ENCODE measurements at regions not wholly inside any gene's neighbourhood (a gene's known extent, or its start where the extent isn't known, plus 50 kb on each side); places are given as distances from the start of the nearest gene placed in this dataset.

- DNase-seq (ENCODE audit: extremely low spot score), result no peak
- TF ChIP-seq CTCF (IDR thresholded peaks at IDR 0.05; ENCODE audit: control extremely low read depth, extremely low read depth, low read depth, missing control alignments), result no peak
- CTCF ChIA-PET, result no interaction called here
- POLR2A ChIA-PET, result no interaction called here
Measured at GRCh38 chr11:92744929-92745585, 224.4 kb upstream of the MTNR1B start.

GRCh38 chr11:92750794-92751193 lies 218.7 kb upstream of the MTNR1B start:
- DNase-seq (ENCODE audit: extremely low spot score), result no peak
- ChIA-PET CTCF (no interaction called here), POLR2A (no interaction called here)
- TF ChIP-seq CTCF (IDR thresholded peaks at IDR 0.05; ENCODE audit: control extremely low read depth, extremely low read depth, low read depth, missing control alignments), result no peak

- CTCF ChIA-PET, result no interaction called here
- POLR2A ChIA-PET, result no interaction called here
- no peak for TF ChIP-seq CTCF (IDR thresholded peaks at IDR 0.05; ENCODE audit: control extremely low read depth, extremely low read depth, low read depth, missing control alignments)
- DNase-seq (ENCODE audit: extremely low spot score), result no peak
Measured at GRCh38 chr11:92751594-92751993, 217.9 kb upstream of the MTNR1B start.

- CTCF ChIA-PET, result no interaction called here
- POLR2A ChIA-PET, result no interaction called here
Measured at GRCh38 chr11:92752122-92752521, 217.3 kb upstream of the MTNR1B start.

GRCh38 chr11:92753161-92753560 lies 216.3 kb upstream of the MTNR1B start:
- ChIA-PET CTCF (no interaction called here), POLR2A (no interaction called here)
- DNase-seq (ENCODE audit: extremely low spot score), result no peak
- no peak for TF ChIP-seq CTCF (IDR thresholded peaks at IDR 0.05; ENCODE audit: control extremely low read depth, extremely low read depth, low read depth, missing control alignments)

More at GRCh38 chr11:92752122-92752521, 217.3 kb upstream of the MTNR1B start:
- no peak for DNase-seq (ENCODE audit: extremely low spot score)
- TF ChIP-seq CTCF (IDR thresholded peaks at IDR 0.05; ENCODE audit: control extremely low read depth, extremely low read depth, low read depth, missing control alignments), result no peak

- TF ChIP-seq CTCF (IDR thresholded peaks at IDR 0.05; ENCODE audit: control extremely low read depth, extremely low read depth, low read depth, missing control alignments), result no peak
- no peak for DNase-seq (ENCODE audit: extremely low spot score)
- POLR2A ChIA-PET, result no interaction called here
- CTCF ChIA-PET, result no interaction called here
Measured at GRCh38 chr11:92758241-92758780, 211.1 kb upstream of the MTNR1B start.
